ENCODE measurements at regions not wholly inside any gene's neighbourhood (a gene's known extent, or its start where the extent isn't known, plus 50 kb on each side); places are given as distances from the start of the nearest gene placed in this dataset.
"Not testable (repeated sequence)": the region's sequence is repeated elsewhere in the genome, so short reads cannot be mapped to it uniquely, and the experiment has no call there.

GRCh38 chr13:55649485-55649884, 1491.2 kb upstream of the PRR20A start:
- H3K4me3 ChIP-seq (ENCODE audit: low read depth, low read length): no peak overlapping the region
- in situ Hi-C loops (cut with HindIII; ENCODE audit: low sequenced_read_pairs): no loop called here
- DNase-seq (ENCODE audit: low read depth): no peak
- TF ChIP-seq, protein P1, sequence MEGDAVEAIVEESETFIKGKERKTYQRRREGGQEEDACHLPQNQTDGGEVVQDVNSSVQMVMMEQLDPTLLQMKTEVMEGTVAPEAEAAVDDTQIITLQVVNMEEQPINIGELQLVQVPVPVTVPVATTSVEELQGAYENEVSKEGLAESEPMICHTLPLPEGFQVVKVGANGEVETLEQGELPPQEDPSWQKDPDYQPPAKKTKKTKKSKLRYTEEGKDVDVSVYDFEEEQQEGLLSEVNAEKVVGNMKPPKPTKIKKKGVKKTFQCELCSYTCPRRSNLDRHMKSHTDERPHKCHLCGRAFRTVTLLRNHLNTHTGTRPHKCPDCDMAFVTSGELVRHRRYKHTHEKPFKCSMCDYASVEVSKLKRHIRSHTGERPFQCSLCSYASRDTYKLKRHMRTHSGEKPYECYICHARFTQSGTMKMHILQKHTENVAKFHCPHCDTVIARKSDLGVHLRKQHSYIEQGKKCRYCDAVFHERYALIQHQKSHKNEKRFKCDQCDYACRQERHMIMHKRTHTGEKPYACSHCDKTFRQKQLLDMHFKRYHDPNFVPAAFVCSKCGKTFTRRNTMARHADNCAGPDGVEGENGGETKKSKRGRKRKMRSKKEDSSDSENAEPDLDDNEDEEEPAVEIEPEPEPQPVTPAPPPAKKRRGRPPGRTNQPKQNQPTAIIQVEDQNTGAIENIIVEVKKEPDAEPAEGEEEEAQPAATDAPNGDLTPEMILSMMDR (IDR thresholded peaks at IDR 0.05; ENCODE audit: low read depth, low read length, missing control alignments): no peak

GRCh38 chr13:55652657-55653056, 1488.1 kb upstream of the PRR20A start:
- H3K4me3 ChIP-seq (ENCODE audit: low read depth, low read length): no peak overlapping the region
- DNase-seq (ENCODE audit: low read depth): no peak
- TF ChIP-seq, protein P1 (IDR thresholded peaks at IDR 0.05; ENCODE audit: low read depth, low read length, missing control alignments): no peak
- in situ Hi-C loops (cut with HindIII; ENCODE audit: low sequenced_read_pairs): no loop called here

GRCh38 chr13:55653497-55653896, 1487.2 kb upstream of the PRR20A start:
- TF ChIP-seq, protein P1 (IDR thresholded peaks at IDR 0.05; ENCODE audit: low read depth, low read length, missing control alignments): no peak
- no peak for DNase-seq (ENCODE audit: low read depth)
- in situ Hi-C loops (cut with HindIII; ENCODE audit: low sequenced_read_pairs): no loop called here

DNA sequence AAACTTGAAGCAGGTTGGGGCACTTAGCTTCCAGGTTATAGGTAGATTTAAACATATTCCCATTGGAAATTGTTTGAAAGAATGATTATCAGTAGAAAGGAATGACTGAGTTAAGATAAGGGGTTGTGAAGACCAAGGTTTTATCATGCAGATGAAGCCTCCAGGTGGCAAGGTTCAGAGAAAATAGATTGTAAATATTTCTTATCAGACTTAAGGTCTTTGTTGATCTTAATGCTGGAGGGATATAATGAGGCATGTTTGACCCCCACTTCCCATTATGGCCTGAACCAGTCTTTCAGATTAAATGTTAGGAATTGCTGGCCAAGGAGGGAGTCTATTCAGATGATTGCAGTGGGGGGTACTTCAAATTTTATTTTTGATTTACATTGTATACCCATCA, 1486.5 kb upstream of the PRR20A start:
- DNase-seq (ENCODE audit: low read depth): no peak
- TF ChIP-seq, protein P1 (IDR thresholded peaks at IDR 0.05; ENCODE audit: low read depth, low read length, missing control alignments): no peak

More at GRCh38 chr13:55653497-55653896, 1487.2 kb upstream of the PRR20A start:
- H3K4me3 ChIP-seq (ENCODE audit: low read depth, low read length): no peak overlapping the region

GRCh38 chr13:55660264-55660663, 1480.5 kb upstream of the PRR20A start:
- in situ Hi-C loops (cut with HindIII; ENCODE audit: low sequenced_read_pairs); DNase-seq (ENCODE audit: low read depth); H3K4me3 ChIP-seq (ENCODE audit: low read depth, low read length): not testable (repeated sequence)

More for the DNA sequence above, 1486.5 kb upstream of the PRR20A start:
- H3K4me3 ChIP-seq (ENCODE audit: low read depth, low read length): no peak overlapping the region
- in situ Hi-C loops (cut with HindIII; ENCODE audit: low sequenced_read_pairs): no loop called here

DNA sequence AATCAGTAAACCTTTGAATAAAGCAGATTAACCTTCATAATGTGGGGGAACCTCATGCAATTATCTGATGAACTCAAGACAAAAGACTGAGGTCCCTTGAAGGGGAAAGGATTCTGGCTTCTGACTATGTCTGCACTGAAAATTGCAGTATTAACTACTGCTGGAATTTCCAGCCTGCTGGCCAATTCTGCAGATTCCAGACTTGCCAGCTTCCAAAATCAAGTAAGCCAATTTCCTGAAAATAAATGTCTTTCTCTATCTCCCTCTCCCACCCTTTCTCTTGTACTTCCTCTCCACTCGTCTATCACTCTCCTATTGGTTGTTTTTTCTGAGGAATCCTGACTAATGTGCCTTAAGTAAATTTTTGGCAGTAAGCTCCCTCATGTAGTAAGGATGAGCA, 1479.9 kb upstream of the PRR20A start:
- TF ChIP-seq, protein P1 (IDR thresholded peaks at IDR 0.05; ENCODE audit: low read depth, low read length, missing control alignments): no peak
- in situ Hi-C loops (cut with HindIII; ENCODE audit: low sequenced_read_pairs): no loop called here
- no peak for DNase-seq (ENCODE audit: low read depth)
- no peak overlapping the region for H3K4me3 ChIP-seq (ENCODE audit: low read depth, low read length)

DNA sequence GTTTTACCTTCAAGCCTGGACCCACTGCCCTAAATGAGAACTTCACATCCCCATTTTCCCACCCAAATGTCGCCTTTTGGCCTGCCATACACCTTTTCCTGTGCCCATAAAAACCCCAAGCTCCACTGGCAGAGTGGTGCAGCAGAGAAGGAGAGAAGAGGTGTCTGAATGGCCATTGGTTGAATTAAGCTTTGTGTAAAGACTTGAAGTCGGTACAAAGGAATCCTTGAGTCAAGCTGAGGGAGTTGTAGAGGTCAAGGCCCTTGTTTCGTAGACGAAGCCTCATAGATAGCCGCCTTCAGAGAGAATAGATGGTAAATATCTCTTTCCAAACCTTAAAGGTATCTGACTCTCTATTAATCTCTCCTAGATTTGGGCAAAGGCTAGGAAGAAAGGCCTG, 1479.2 kb upstream of the PRR20A start:
- no peak for DNase-seq (ENCODE audit: low read depth)
- in situ Hi-C loops (cut with HindIII; ENCODE audit: low sequenced_read_pairs): no loop called here

More for the DNA sequence above, 1479.2 kb upstream of the PRR20A start:
- H3K4me3 ChIP-seq (ENCODE audit: low read depth, low read length): no peak overlapping the region
- TF ChIP-seq, protein P1 (IDR thresholded peaks at IDR 0.05; ENCODE audit: low read depth, low read length, missing control alignments): no peak
